Sciatic nerve (tissue), 2 donors: ENCODE measurements at regions not wholly inside any gene's neighbourhood (a gene's known extent, or its start where the extent isn't known, plus 50 kb on each side); places are given as distances from the start of the nearest gene placed in this dataset.

Experiments
- ATAC-seq: fragments of 200-7000 bp; cut with Tn5 transposase; one replicate; pipeline ENCODE4 v1.9.1; 2020; ENCODE audit warnings: mild to moderate bottlenecking, moderate library complexity
- DNase-seq: peaks from one replicate; pipeline ENCODE4 v3.0.0-alpha.2; 2020; ENCODE audit warnings: low spot score
- intact Hi-C: fragments of 100-400 bp; cut with DNase I; formaldehyde crosslinking; loops from one replicate; pipeline ENCODE4 v1.14.2; 2022
- donor health status: DM: no; HTN: no; CAD: no.
- donor health status: DM: no; HTN: no; CAD: no.

- DNase-seq (no peak), ATAC-seq (no peak)
- intact Hi-C loops = no loop called here
Observed at GRCh38 chr2:34670482-34670881, 1071.4 kb upstream of the FAM98A start.

GRCh38 chr2:34666821-34667220, 1067.7 kb upstream of the FAM98A start:
- ATAC-seq (no peak), DNase-seq (no peak)
- intact Hi-C loops = no loop called here

GRCh38 chr2:34664266-34664665, 1065.2 kb upstream of the FAM98A start:
- DNase-seq = no peak
- intact Hi-C loops = no loop called here
- ATAC-seq = no peak

- ATAC-seq (no peak), DNase-seq (no peak)
- intact Hi-C loops = no loop called here
Observed at GRCh38 chr2:34663314-34663713, 1064.2 kb upstream of the FAM98A start.

- intact Hi-C loops = no loop called here
- no peak for DNase-seq
- ATAC-seq = no peak
Observed at GRCh38 chr2:34660741-34661140, 1061.6 kb upstream of the FAM98A start.

- intact Hi-C loops = no loop called here
- no peak for DNase-seq
- no peak for ATAC-seq
Observed at GRCh38 chr2:34656632-34657031, 1057.5 kb upstream of the FAM98A start.

- DNase-seq (no peak), ATAC-seq (no peak)
- intact Hi-C loops = no loop called here
Observed at GRCh38 chr2:34652636-34653035, 1053.5 kb upstream of the FAM98A start.

GRCh38 chr2:34646901-34647300, 1047.8 kb upstream of the FAM98A start:
- no peak for DNase-seq
- ATAC-seq = no peak
- intact Hi-C loops = no loop called here

- ATAC-seq (no peak), DNase-seq (no peak)
- intact Hi-C loops = no loop called here
Observed at GRCh38 chr2:34632327-34632726, 1033.2 kb upstream of the FAM98A start.

- ATAC-seq (no peak), DNase-seq (no peak)
- intact Hi-C loops = no loop called here
Observed at GRCh38 chr2:34627003-34627402, 1027.9 kb upstream of the FAM98A start.

- ATAC-seq (no peak), DNase-seq (no peak)
- intact Hi-C loops = no loop called here
Observed at GRCh38 chr2:34604164-34604563, 1005.1 kb upstream of the FAM98A start.

- DNase-seq = no peak
- ATAC-seq = no peak
- intact Hi-C loops = no loop called here
Observed at GRCh38 chr2:34602262-34602661, 1003.2 kb upstream of the FAM98A start.

- intact Hi-C loops = no loop called here
- DNase-seq (no peak), ATAC-seq (no peak)
Observed at GRCh38 chr2:34601561-34601960, 1002.5 kb upstream of the FAM98A start.

- no peak for ATAC-seq
- intact Hi-C loops = no loop called here
- no peak for DNase-seq
Observed at GRCh38 chr2:34578641-34579040, 979.5 kb upstream of the FAM98A start.

GRCh38 chr2:34570266-34570872, 971.3 kb upstream of the FAM98A start:
- ATAC-seq (no peak), DNase-seq (no peak)
- intact Hi-C loops = no loop called here

GRCh38 chr2:34567128-34567527, 968.0 kb upstream of the FAM98A start:
- DNase-seq (no peak), ATAC-seq (no peak)
- intact Hi-C loops = no loop called here

- ATAC-seq = no peak
- intact Hi-C loops = no loop called here
Observed at GRCh38 chr2:34552337-34552736, 953.2 kb upstream of the FAM98A start.

GRCh38 chr2:34549710-34550345, 950.7 kb upstream of the FAM98A start:
- DNase-seq (no peak), ATAC-seq (no peak)
- intact Hi-C loops = no loop called here

More at GRCh38 chr2:34552337-34552736, 953.2 kb upstream of the FAM98A start:
- DNase-seq = no peak

- DNase-seq = no peak
- no peak for ATAC-seq
- intact Hi-C loops = no loop called here
Observed at GRCh38 chr2:34547900-34548299, 948.8 kb upstream of the FAM98A start.

- ATAC-seq = no peak
- no peak for DNase-seq
- intact Hi-C loops = no loop called here
Observed at GRCh38 chr2:34547340-34547739, 948.2 kb upstream of the FAM98A start.

- DNase-seq = no peak
- no peak for ATAC-seq
- intact Hi-C loops = no loop called here
Observed at GRCh38 chr2:34545486-34546136, 946.5 kb upstream of the FAM98A start.
